IMR-90 (cell line): ENCODE measurements at regions not wholly inside any gene's neighbourhood (a gene's known extent, or its start where the extent isn't known, plus 50 kb on each side); places are given as distances from the start of the nearest gene placed in this dataset.
A peak's percentile ranks its signal among the peaks of the same experiment; 100 is the strongest.

Experiments
- ATAC-seq: fragments of 200-7000 bp; cut with Tn5 transposase; 2 replicates; pipeline ENCODE4 v1.9.1; 2020; ENCODE audit warnings: low read depth, mild to moderate bottlenecking, moderate library complexity
- BruUV-seq: library from RNA; stranded (reverse); fragments of 400-500 nt; replicated peaks from 2 replicates; lab custom pipeline; 2021; lab: Mats Ljungman, UMichigan
- CTCF ChIA-PET: fragments of 300-600 bp; formaldehyde crosslinking; extraction: SDS; loops from one replicate; lab custom pipeline; 2021; ENCODE audit warnings: antibody characterized with exemption; lab: Yijun Ruan, JAX
- POLR2A ChIA-PET: fragments of 300-600 bp; sonication (Branson Sonifier 250); formaldehyde crosslinking; loops from one replicate; lab custom pipeline; 2022; ENCODE audit warnings: antibody characterized with exemption; ENCODE audit not compliant: unreplicated experiment; lab: Charles Lee
- DNase-seq: peaks from one replicate; pipeline ENCODE4 v3.0.0; 2013
- H2AFZ ChIP-seq: replicated peaks from 2 replicates; pipeline ENCODE3; 2013; ENCODE audit warnings: low read length, mild to moderate bottlenecking; ENCODE audit not compliant: poor library complexity
- H2AK5ac ChIP-seq: 2 replicates; pipeline ENCODE4 v1.6.1; 2013; ENCODE audit warnings: low read depth, low read length, inconsistent platforms
- H2AK9ac ChIP-seq: replicated peaks from 2 replicates; pipeline ENCODE3; 2013; ENCODE audit warnings: mild to moderate bottlenecking, low read depth, low read length, moderate library complexity; ENCODE audit not compliant: poor library complexity
- H2BK120ac ChIP-seq: 2 replicates; pipeline ENCODE4 v1.6.1; 2013; ENCODE audit warnings: low read depth, low read length, inconsistent platforms
- H2BK15ac ChIP-seq: 3 replicates; pipeline ENCODE4 v1.6.1; 2013; ENCODE audit warnings: low read depth, low read length, inconsistent platforms
- H2BK20ac ChIP-seq: 2 replicates; pipeline ENCODE4 v1.6.1; 2013; ENCODE audit warnings: low read depth, mild to moderate bottlenecking, inconsistent platforms, low read length, moderate library complexity
- H2BK5ac ChIP-seq: 2 replicates; pipeline ENCODE4 v1.6.1; 2013; ENCODE audit warnings: mild to moderate bottlenecking, low read depth, low read length, inconsistent platforms; ENCODE audit not compliant: poor library complexity, severe bottlenecking
- H3K14ac ChIP-seq: replicated peaks from 2 replicates; pipeline ENCODE4 v1.6.1; 2013; ENCODE audit warnings: low read depth, low read length, inconsistent platforms
- H3K18ac ChIP-seq: 2 replicates; pipeline ENCODE4 v1.6.1; 2013; ENCODE audit warnings: low read depth, low read length, control low read depth
- H3K23ac ChIP-seq: 2 replicates; pipeline ENCODE4 v1.6.1; 2013; ENCODE audit warnings: low read depth, low read length, inconsistent platforms
- H3K27ac ChIP-seq: 2 replicates; pipeline ENCODE4 v1.5.1; 2013; ENCODE audit warnings: mild to moderate bottlenecking, control low read depth, low read length; ENCODE audit not compliant: insufficient read depth
- H3K27me3 ChIP-seq: 2 replicates; pipeline ENCODE4 v1.6.1; 2013; ENCODE audit warnings: low read length; ENCODE audit not compliant: control insufficient read depth, insufficient read depth
- H3K36me3 ChIP-seq: 2 replicates; pipeline ENCODE4 v1.6.1; 2013; ENCODE audit warnings: low read length, mixed read lengths; ENCODE audit not compliant: control insufficient read depth, insufficient read depth
- H3K4ac ChIP-seq: 2 replicates; pipeline ENCODE4 v1.6.1; 2013; ENCODE audit warnings: low read depth, low read length, inconsistent platforms
- H3K4me1 ChIP-seq: 2 replicates; pipeline ENCODE4 v1.6.1; 2013; ENCODE audit warnings: low read length, mixed read lengths; ENCODE audit not compliant: control insufficient read depth, insufficient read depth
- H3K4me2 ChIP-seq: 2 replicates; pipeline ENCODE4 v1.6.1; 2013; ENCODE audit warnings: low read depth, mild to moderate bottlenecking, control low read depth, low read length, moderate library complexity
- H3K4me3 ChIP-seq: 2 replicates; pipeline ENCODE4 v1.5.1; 2013; ENCODE audit warnings: low read depth, mild to moderate bottlenecking, control low read depth, low read length, moderate library complexity; ENCODE audit not compliant: insufficient read depth
- H3K56ac ChIP-seq: 2 replicates; pipeline ENCODE4 v1.6.1; 2013; ENCODE audit warnings: low read length, inconsistent platforms; ENCODE audit not compliant: insufficient read depth; ENCODE audit errors: extremely low read depth
- H3K79me1 ChIP-seq, 2 experiments: 2 replicates each; pipeline ENCODE4 v1.6.1; 2013; ENCODE audit warnings: low read length in 2 of 2, inconsistent platforms in 1 of 2, low read depth in 1 of 2
- H3K9ac ChIP-seq: 2 replicates; pipeline ENCODE4 v1.6.1; 2013; ENCODE audit warnings: low read depth, low read length, control low read depth
- H3K9me1 ChIP-seq: 2 replicates; pipeline ENCODE4 v1.6.1; 2013; ENCODE audit warnings: low read length, inconsistent platforms; ENCODE audit not compliant: insufficient read depth
- H3K9me3 ChIP-seq: 2 replicates; pipeline ENCODE4 v1.6.1; 2013; ENCODE audit warnings: low read length; ENCODE audit not compliant: control insufficient read depth, insufficient read depth
- H4K20me1 ChIP-seq: 2 replicates; pipeline ENCODE4 v1.6.1; 2013; ENCODE audit warnings: low read length, inconsistent platforms; ENCODE audit not compliant: insufficient read depth
- H4K5ac ChIP-seq: 2 replicates; pipeline ENCODE4 v1.6.1; 2013; ENCODE audit warnings: mild to moderate bottlenecking, low read depth, low read length, control low read depth
- H4K8ac ChIP-seq, 2 experiments: 2 replicates each; pipeline ENCODE4 v1.6.1; 2013; ENCODE audit warnings: low read depth in 2 of 2, low read length in 2 of 2, control low read depth in 1 of 2, inconsistent platforms in 1 of 2
- H4K91ac ChIP-seq: 2 replicates; pipeline ENCODE4 v1.6.1; 2013; ENCODE audit warnings: low read depth, low read length, inconsistent platforms; ENCODE audit not compliant: insufficient read depth
- BHLHE40 ChIP-seq: fragments of 150-350 bp; IDR thresholded peaks from 2 replicates; pipeline ENCODE4 v1.6.1; 2016; ENCODE audit warnings: mild to moderate bottlenecking, low read depth, low read length
- CHD1 ChIP-seq: IDR thresholded peaks from 2 replicates; pipeline ENCODE4 v1.6.1; 2012; ENCODE audit warnings: low read depth, low read length, improper control_type of control experiment
- ELK1 ChIP-seq: fragments of 150-350 bp; IDR thresholded peaks from 2 replicates; pipeline ENCODE4 v1.6.1; 2016; ENCODE audit warnings: low read depth, mild to moderate bottlenecking, low read length, moderate library complexity, borderline replicate concordance
- FOS ChIP-seq: fragments of 150-350 bp; IDR thresholded peaks from 2 replicates; pipeline ENCODE4 v1.6.1; 2016; ENCODE audit warnings: low read depth, low read length
- MAFK ChIP-seq: IDR thresholded peaks from 2 replicates; pipeline ENCODE4 v1.6.1; 2012; ENCODE audit warnings: low read depth, low read length, improper control_type of control experiment
- MXI1 ChIP-seq: IDR thresholded peaks from 2 replicates; pipeline ENCODE4 v1.6.1; 2012; ENCODE audit warnings: low read depth, mild to moderate bottlenecking, low read length, moderate library complexity, borderline replicate concordance
- NFE2L2 ChIP-seq: fragments of 150-350 bp; IDR thresholded peaks from 2 replicates; pipeline ENCODE4 v1.6.1; 2016; ENCODE audit warnings: low read depth, mild to moderate bottlenecking, low read length
- POLR2A ChIP-seq: IDR thresholded peaks from 2 replicates; pipeline ENCODE4 v1.6.1; 2012; ENCODE audit warnings: mild to moderate bottlenecking, low read depth, low read length
- RAD21 ChIP-seq: IDR thresholded peaks from 2 replicates; pipeline ENCODE4 v1.6.1; 2012; ENCODE audit warnings: low read length, improper control_type of control experiment
- RCOR1 ChIP-seq: IDR thresholded peaks from 2 replicates; pipeline ENCODE4 v1.6.1; 2012; ENCODE audit warnings: mild to moderate bottlenecking, low read length, improper control_type of control experiment; ENCODE audit not compliant: insufficient replicate concordance
- SMC3 ChIP-seq: fragments of 150-350 bp; IDR thresholded peaks from 2 replicates; pipeline ENCODE4 v1.6.1; 2016; ENCODE audit warnings: low read depth, mild to moderate bottlenecking, antibody characterized with exemption, low read length, moderate library complexity
- WGBS, 2 experiments: methylation state at CpG; one replicate each; pipeline versions ENCODE4 v1.1.5 to v1.1.7; 2013; ENCODE audit warnings: missing lambda C conversion rate in 2 of 2; ENCODE audit not compliant: insufficient read length in 1 of 2; ENCODE audit errors: extremely low coverage in 2 of 2; 5-methylcytosine and 5-hydroxymethylcytosine counted together
- dilution Hi-C: fragments of 300-500 bp; cut with HindIII; formaldehyde crosslinking; loops from one replicate; pipeline ENCODE4 v1.14.3; 2018; ENCODE audit warnings: low sequenced_read_pairs; ENCODE audit not compliant: unreplicated experiment
- in situ Hi-C: fragments of 300-500 bp; cut with MboI; formaldehyde crosslinking; loops from 3 replicates; pipeline ENCODE4 v1.14.3; 2019; ENCODE audit warnings: low sequenced_read_pairs, inconsistent platforms, mixed read lengths
- intact Hi-C: fragments of 100-400 bp; cut with micrococcal nuclease; formaldehyde crosslinking; loops from 2 replicates; pipeline ENCODE4 v1.10.0; 2022
- TF ChIP-seq, protein P1 (sequence below): fragments of 150-350 bp; IDR thresholded peaks from 2 replicates; pipeline ENCODE4 v1.6.1; 2017; ENCODE audit warnings: mild to moderate bottlenecking, antibody characterized with exemption, low read length, low read depth
- TF ChIP-seq, protein P2 (sequence below): conservative IDR thresholded peaks from 2 replicates; pipeline ENCODE4 v1.5.1; 2012; ENCODE audit warnings: mild to moderate bottlenecking, low read depth, low read length, improper control_type of control experiment

DNA sequence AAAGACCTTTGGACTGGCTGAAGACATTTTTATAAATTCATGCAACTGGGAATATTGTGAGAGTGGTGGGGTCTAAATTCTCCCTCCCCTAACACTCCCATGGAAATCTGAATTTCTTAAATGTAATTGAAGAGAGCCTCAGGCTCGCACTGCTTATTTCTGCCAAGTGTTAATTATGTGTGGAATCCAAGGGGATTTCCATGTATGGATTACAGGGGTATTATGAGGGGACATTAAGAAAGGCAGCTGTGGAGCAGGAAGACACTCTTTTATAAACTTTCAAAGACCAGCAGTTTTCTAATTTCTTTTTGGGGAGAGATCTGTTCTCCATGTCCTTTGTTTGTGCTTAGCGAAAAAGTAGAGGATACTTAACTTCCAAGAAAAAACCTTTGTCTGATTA lies 152.1 kb upstream of the TBL1XR1 start:
- peaks cover 12% of the 10 kb centered on the region for H3K4me1 ChIP-seq
- peak overlapping the region; percentile 93 for H4K5ac ChIP-seq
- peak overlapping the region; percentile 25 to 54; a peak in 2 of 4 replicates for H4K8ac ChIP-seq
- dilution Hi-C loops (no loop called here), intact Hi-C loops (no loop called here), in situ Hi-C loops (no loop called here)
- H2BK15ac ChIP-seq, result peak overlapping the region; percentile 79; the same call in 2 of the 3 replicates
- POLR2A ChIA-PET, result no interaction called here
- H3K14ac ChIP-seq, result peak overlapping the region; percentile 64; the same call in 1 of the 2 replicates
- no peak for TF ChIP-seq FOS
- no peak for TF ChIP-seq MXI1
- no peak for TF ChIP-seq ELK1
- TF ChIP-seq RCOR1, result no peak
- TF ChIP-seq POLR2A, result no peak
- TF ChIP-seq, protein P1, sequence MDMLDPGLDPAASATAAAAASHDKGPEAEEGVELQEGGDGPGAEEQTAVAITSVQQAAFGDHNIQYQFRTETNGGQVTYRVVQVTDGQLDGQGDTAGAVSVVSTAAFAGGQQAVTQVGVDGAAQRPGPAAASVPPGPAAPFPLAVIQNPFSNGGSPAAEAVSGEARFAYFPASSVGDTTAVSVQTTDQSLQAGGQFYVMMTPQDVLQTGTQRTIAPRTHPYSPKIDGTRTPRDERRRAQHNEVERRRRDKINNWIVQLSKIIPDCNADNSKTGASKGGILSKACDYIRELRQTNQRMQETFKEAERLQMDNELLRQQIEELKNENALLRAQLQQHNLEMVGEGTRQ, result no peak
- TF ChIP-seq BHLHE40, result no peak
- TF ChIP-seq, protein P2, sequence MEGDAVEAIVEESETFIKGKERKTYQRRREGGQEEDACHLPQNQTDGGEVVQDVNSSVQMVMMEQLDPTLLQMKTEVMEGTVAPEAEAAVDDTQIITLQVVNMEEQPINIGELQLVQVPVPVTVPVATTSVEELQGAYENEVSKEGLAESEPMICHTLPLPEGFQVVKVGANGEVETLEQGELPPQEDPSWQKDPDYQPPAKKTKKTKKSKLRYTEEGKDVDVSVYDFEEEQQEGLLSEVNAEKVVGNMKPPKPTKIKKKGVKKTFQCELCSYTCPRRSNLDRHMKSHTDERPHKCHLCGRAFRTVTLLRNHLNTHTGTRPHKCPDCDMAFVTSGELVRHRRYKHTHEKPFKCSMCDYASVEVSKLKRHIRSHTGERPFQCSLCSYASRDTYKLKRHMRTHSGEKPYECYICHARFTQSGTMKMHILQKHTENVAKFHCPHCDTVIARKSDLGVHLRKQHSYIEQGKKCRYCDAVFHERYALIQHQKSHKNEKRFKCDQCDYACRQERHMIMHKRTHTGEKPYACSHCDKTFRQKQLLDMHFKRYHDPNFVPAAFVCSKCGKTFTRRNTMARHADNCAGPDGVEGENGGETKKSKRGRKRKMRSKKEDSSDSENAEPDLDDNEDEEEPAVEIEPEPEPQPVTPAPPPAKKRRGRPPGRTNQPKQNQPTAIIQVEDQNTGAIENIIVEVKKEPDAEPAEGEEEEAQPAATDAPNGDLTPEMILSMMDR, result no peak
- no peak for TF ChIP-seq RAD21
- TF ChIP-seq NFE2L2, result no peak
- TF ChIP-seq SMC3, result no peak
- no peak for TF ChIP-seq MAFK
- TF ChIP-seq CHD1, result no peak
- H2AFZ ChIP-seq, result no peak overlapping the region
- no peaks in the 10 kb centered on the region; a peak in 1 of 4 replicates for H3K79me1 ChIP-seq
- WGBS, 2 experiments, result no CpG with 5 or more reads among the region's 2 CpGs
- H3K27ac ChIP-seq, result peak overlapping the region; percentile 30; the same call in 1 of the 2 replicates
- no peaks in the 10 kb centered on the region for H3K27me3 ChIP-seq
- H2BK20ac ChIP-seq, result peak overlapping the region; percentile 79
- no peaks in the 10 kb centered on the region for H4K20me1 ChIP-seq
- peak overlapping the region; percentile 97 for H3K18ac ChIP-seq
- peak overlapping the region; percentile 8; the same call in 1 of the 2 replicates for H3K56ac ChIP-seq
- ATAC-seq, result no peak
- no peaks in the 10 kb centered on the region for H3K36me3 ChIP-seq
- H2AK9ac ChIP-seq, result no peak overlapping the region
- peak overlapping the region; percentile 63 for H3K4ac ChIP-seq
- no peak for DNase-seq
- CTCF ChIA-PET, result interaction anchor here (1.2 kb wide), 1 partner anchor 121 kb away, joined by 4 read pairs; no protein-coding TSS in a partner anchor
- H3K4me3 ChIP-seq, result no peak overlapping the region
- peak overlapping the region; percentile 46; the same call in 1 of the 2 replicates for H2AK5ac ChIP-seq
- no peak overlapping the region for H3K23ac ChIP-seq
- no TSS peak for BruUV-seq
- H4K91ac ChIP-seq, result peak overlapping the region; percentile 64
- peaks cover 5% of the 10 kb centered on the region for H3K9me1 ChIP-seq
- H2BK120ac ChIP-seq, result peak overlapping the region; percentile 80
- H2BK5ac ChIP-seq, result peak overlapping the region; percentile 78
- no peaks in the 10 kb centered on the region for H3K9me3 ChIP-seq
- no peak overlapping the region for H3K9ac ChIP-seq
- no peak overlapping the region; the same call in 1 of the 2 replicates for H3K4me2 ChIP-seq
